Astrocyte (in vitro differentiated cells and primary cell): ENCODE measurements at regions not wholly inside any gene's neighbourhood (a gene's known extent, or its start where the extent isn't known, plus 50 kb on each side); places are given as distances from the start of the nearest gene placed in this dataset.

Experiments
- DNase-seq: peaks from one replicate; pipeline ENCODE4 v3.0.0-alpha.2; 2010; ENCODE audit warnings: low read depth
- FAIRE-seq: peaks from 2 replicates; lab custom pipeline; 2011; peaks lifted over from hg19 to GRCh38; lab: Jason Lieb, UNC
- H2AFZ ChIP-seq: 2 replicates; pipeline ENCODE4 v1.6.0; 2012; ENCODE audit warnings: low read depth, low read length, inconsistent platforms
- H3K27ac ChIP-seq: 2 replicates; pipeline ENCODE4 v1.5.1; 2011; ENCODE audit warnings: low read depth, low read length, inconsistent platforms
- H3K27me3 ChIP-seq: 2 replicates; pipeline ENCODE4 v1.6.0; 2011; ENCODE audit warnings: low read length, inconsistent platforms; ENCODE audit not compliant: insufficient read depth
- H3K36me3 ChIP-seq: 2 replicates; pipeline ENCODE4 v1.5.1; 2011; ENCODE audit warnings: low read length, inconsistent platforms; ENCODE audit not compliant: insufficient read depth
- H3K4me1 ChIP-seq: 2 replicates; pipeline ENCODE4 v1.5.1; 2011; ENCODE audit warnings: low read length, inconsistent platforms; ENCODE audit not compliant: insufficient read depth
- H3K4me2 ChIP-seq: 2 replicates; pipeline ENCODE4 v1.6.0; 2012; ENCODE audit warnings: low read length, inconsistent platforms
- H3K4me3 ChIP-seq: 2 replicates; pipeline ENCODE4 v1.5.1; 2011; ENCODE audit warnings: low read depth, mild to moderate bottlenecking, low read length, inconsistent platforms; ENCODE audit not compliant: insufficient read depth
- H3K79me2 ChIP-seq: 2 replicates; pipeline ENCODE4 v1.6.0; 2012; ENCODE audit warnings: mild to moderate bottlenecking, low read length, inconsistent platforms; ENCODE audit not compliant: insufficient read depth
- H3K9ac ChIP-seq: 2 replicates; pipeline ENCODE4 v1.6.0; 2012; ENCODE audit warnings: mild to moderate bottlenecking, low read length, inconsistent platforms
- H3K9me3 ChIP-seq: 2 replicates; pipeline ENCODE4 v1.5.1; 2012; ENCODE audit warnings: low read depth, mild to moderate bottlenecking, low read length, inconsistent platforms; ENCODE audit not compliant: insufficient read depth
- H4K20me1 ChIP-seq: 2 replicates; pipeline ENCODE4 v1.6.0; 2012; ENCODE audit warnings: low read length, inconsistent platforms; ENCODE audit not compliant: insufficient read depth
- H3K27ac Mint-ChIP-seq: one replicate; pipeline ENCODE4 v1.8.0; 2021; ENCODE audit warnings: mild to moderate bottlenecking, mixed read lengths; ENCODE audit not compliant: unreplicated experiment
- H3K27me3 Mint-ChIP-seq: one replicate; pipeline ENCODE4 v1.8.0; 2021; ENCODE audit warnings: low read depth, mixed read lengths; ENCODE audit not compliant: unreplicated experiment
- H3K36me3 Mint-ChIP-seq: one replicate; pipeline ENCODE4 v1.8.0; 2021; ENCODE audit warnings: low read depth, mixed read lengths; ENCODE audit not compliant: unreplicated experiment
- H3K4me1 Mint-ChIP-seq: one replicate; pipeline ENCODE4 v1.8.0; 2021; ENCODE audit warnings: low read depth, mixed read lengths; ENCODE audit not compliant: unreplicated experiment
- H3K4me3 Mint-ChIP-seq: one replicate; pipeline ENCODE4 v1.8.0; 2021; ENCODE audit warnings: mild to moderate bottlenecking, moderate library complexity, mixed read lengths; ENCODE audit not compliant: unreplicated experiment
- H3K9me3 Mint-ChIP-seq: one replicate; pipeline ENCODE4 v1.8.0; 2021; ENCODE audit warnings: mild to moderate bottlenecking, mixed read lengths; ENCODE audit not compliant: unreplicated experiment
- CTCF ChIP-seq: IDR thresholded peaks from 2 replicates; pipeline ENCODE4 v1.5.1; 2011; ENCODE audit warnings: low read depth, mild to moderate bottlenecking, inconsistent platforms, low read length, moderate library complexity; ENCODE audit not compliant: insufficient read depth
- EZH2 ChIP-seq: IDR thresholded peaks from 2 replicates; pipeline ENCODE4 v1.6.1; 2012; ENCODE audit warnings: mild to moderate bottlenecking, low read length, inconsistent platforms; ENCODE audit not compliant: insufficient read depth

GRCh38 chr10:21265622-21266021 lies 259.9 kb downstream of the SKIDA1 start:
- Histone ChIP-seq H3K27ac (no peak overlapping the region), H3K9ac (no peak overlapping the region), H3K4me3 (no peak overlapping the region), H2AFZ (no peak overlapping the region), H3K4me1 (no peaks in the 10 kb centered on the region), H3K9me3 (no peaks in the 10 kb centered on the region), H3K4me2 (no peak overlapping the region), H3K27me3 (no peaks in the 10 kb centered on the region), H3K79me2 (no peaks in the 10 kb centered on the region), H3K36me3 (no peaks in the 10 kb centered on the region), H4K20me1 (no peaks in the 10 kb centered on the region)
- Mint-ChIP-seq H3K4me1 (peaks cover 12% of the 10 kb centered on the region), H3K27ac (peak overlapping the region; percentile 21), H3K27me3 (no peaks in the 10 kb centered on the region), H3K4me3 (no peak overlapping the region), H3K9me3 (no peaks in the 10 kb centered on the region), H3K36me3 (no peaks in the 10 kb centered on the region)
- TF ChIP-seq EZH2 (no peak), CTCF (no peak)
- DNase-seq: peak; percentile 46
- FAIRE-seq: peak; percentile 13

- Histone ChIP-seq H3K9me3 (no peaks in the 10 kb centered on the region), H3K36me3 (no peaks in the 10 kb centered on the region), H3K4me3 (no peak overlapping the region), H3K79me2 (no peaks in the 10 kb centered on the region), H3K4me2 (no peak overlapping the region), H3K27ac (no peak overlapping the region), H3K9ac (no peak overlapping the region), H3K27me3 (no peaks in the 10 kb centered on the region), H4K20me1 (no peaks in the 10 kb centered on the region), H2AFZ (no peak overlapping the region), H3K4me1 (no peaks in the 10 kb centered on the region)
- Mint-ChIP-seq H3K4me3 (no peak overlapping the region), H3K9me3 (no peaks in the 10 kb centered on the region), H3K27me3 (no peaks in the 10 kb centered on the region), H3K36me3 (no peaks in the 10 kb centered on the region), H3K4me1 (peaks cover 15% of the 10 kb centered on the region), H3K27ac (no peak overlapping the region)
- FAIRE-seq (no peak), DNase-seq (no peak)
- TF ChIP-seq CTCF (no peak), EZH2 (no peak)
Observed at GRCh38 chr10:21264271-21264670, 261.2 kb downstream of the SKIDA1 start.

DNA sequence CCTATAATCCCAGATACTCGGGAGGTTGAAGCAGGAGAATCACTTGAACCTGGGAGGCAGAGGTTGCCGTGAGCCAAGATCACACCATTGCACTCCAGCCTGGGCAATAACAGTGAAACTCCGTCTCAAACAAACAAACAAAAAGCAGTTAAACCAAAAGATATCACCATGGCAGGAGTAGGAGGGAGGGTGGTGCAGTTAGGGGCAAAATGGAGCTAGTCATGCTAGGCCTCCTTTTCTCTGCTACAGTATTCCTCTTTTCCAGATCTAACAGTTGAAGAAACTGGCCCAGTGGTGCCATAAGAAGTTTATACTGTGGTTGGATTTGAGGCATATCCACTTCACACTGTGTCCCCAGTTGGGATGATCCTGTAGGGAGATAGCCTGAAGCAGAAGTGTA lies 261.6 kb downstream of the SKIDA1 start:
- no peak overlapping the region for H3K9ac ChIP-seq
- H3K4me3 Mint-ChIP-seq: no peak overlapping the region
- no peaks in the 10 kb centered on the region for H3K79me2 ChIP-seq
- DNase-seq (no peak), FAIRE-seq (no peak)
- H4K20me1 ChIP-seq: no peaks in the 10 kb centered on the region
- TF ChIP-seq CTCF (no peak), EZH2 (no peak)
- no peaks in the 10 kb centered on the region for H3K36me3 Mint-ChIP-seq
- H3K4me1 Mint-ChIP-seq: peaks cover 15% of the 10 kb centered on the region
- H3K27ac ChIP-seq: no peak overlapping the region
- no peak overlapping the region for H3K4me3 ChIP-seq
- H3K4me2 ChIP-seq: no peak overlapping the region
- H2AFZ ChIP-seq: no peak overlapping the region
- no peaks in the 10 kb centered on the region for H3K27me3 Mint-ChIP-seq
- no peak overlapping the region for H3K27ac Mint-ChIP-seq
- H3K4me1 ChIP-seq: no peaks in the 10 kb centered on the region
- H3K27me3 ChIP-seq: no peaks in the 10 kb centered on the region
- H3K9me3 Mint-ChIP-seq: no peaks in the 10 kb centered on the region
- H3K36me3 ChIP-seq: no peaks in the 10 kb centered on the region
- H3K9me3 ChIP-seq: no peaks in the 10 kb centered on the region
